Glomerular endothelial cell (primary cell): ENCODE measurements at regions not wholly inside any gene's neighbourhood (a gene's known extent, or its start where the extent isn't known, plus 50 kb on each side); places are given as distances from the start of the nearest gene placed in this dataset.
"Not testable (repeated sequence)": the region's sequence is repeated elsewhere in the genome, so short reads cannot be mapped to it uniquely, and the experiment has no call there.

Source experiments
- DNase-seq: peaks from one replicate; pipeline ENCODE4 v3.0.0-alpha.2; 2011; ENCODE audit warnings: low read depth, low spot score; ENCODE audit errors: extremely low read depth

GRCh38 chr1:110260194-110260593 is 50.1 kb downstream of the KCNC4 start:
- no peak for DNase-seq

DNA sequence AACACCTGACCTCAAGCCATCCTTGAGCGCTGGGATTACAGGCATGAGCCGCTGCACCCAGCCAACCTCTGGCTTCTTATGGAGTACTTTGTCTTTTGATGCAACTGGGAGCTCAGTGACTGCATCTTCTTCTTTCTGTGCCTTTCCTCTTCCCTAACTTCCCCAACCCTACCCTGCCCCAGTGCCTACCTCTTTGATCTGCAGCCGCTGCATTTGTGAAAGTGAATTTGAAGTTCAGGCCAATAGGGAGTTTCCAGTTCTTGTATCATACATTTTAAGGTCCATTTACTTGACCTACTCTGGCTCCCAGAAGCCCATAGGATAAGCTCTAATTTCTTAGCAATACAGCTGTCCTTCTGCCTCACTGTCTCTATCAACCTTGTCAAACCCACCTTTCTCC is 52.2 kb downstream of the KCNC4 start:
- no peak for DNase-seq

DNA sequence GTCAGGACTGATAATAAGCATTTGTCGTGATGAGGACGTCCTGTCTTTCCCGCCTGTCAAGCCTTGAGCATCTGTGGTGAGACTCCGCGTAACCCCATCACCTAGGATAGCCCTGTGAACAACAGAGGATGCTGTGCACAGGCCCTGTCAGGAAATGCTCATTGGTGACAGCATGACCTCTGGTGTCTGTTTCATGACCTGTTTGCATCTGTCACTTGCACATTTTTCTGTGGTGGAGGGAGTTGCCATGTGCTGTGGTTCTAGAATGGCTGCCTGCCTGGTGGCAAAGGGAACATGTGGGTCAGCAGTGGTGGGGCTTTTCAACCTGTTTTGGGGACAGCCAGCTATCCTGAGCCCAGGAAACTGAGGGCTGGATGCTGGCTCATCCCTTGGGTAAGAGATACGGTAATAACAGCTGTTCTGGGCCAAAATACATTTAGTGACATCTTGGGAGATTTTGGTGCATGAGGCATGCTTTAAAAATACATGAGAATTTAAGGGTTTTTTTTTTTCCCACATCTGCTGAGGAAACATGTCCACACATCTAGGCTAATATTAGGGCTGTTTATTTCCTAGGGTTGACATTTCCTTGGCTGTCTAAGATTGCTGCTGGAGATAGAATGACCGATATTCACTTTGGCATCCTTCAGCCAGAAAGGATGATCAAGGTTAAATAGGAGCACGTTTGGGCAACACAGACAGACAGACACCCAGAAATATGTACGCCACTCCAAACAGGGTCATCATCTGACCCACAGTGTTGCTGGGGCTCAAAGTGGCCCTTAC is 52.9 kb downstream of the KCNC4 start:
- DNase-seq, result no peak

DNA sequence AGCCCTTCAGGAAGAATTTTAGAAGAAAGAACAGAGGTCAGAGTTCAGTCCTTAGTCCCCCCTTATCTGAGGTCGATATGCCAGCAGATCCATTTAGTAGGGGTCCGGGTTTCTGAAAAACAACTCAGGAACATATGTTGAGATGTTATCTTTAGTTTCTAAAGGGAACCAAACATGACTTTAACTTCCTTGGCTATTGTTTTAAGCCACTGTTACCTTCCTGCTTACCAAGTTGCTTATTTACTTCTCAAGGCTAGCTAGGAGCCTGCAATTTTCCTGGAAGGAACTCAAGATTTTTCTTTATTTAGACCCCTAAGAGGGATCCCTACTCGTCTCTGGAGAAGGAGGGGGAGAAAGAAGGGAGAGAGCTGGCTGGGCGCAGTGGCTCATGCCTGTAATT is 54.3 kb downstream of the KCNC4 start:
- peak; percentile 56 for DNase-seq

GRCh38 chr1:110265186-110265585 is 55.1 kb downstream of the KCNC4 start:
- no peak for DNase-seq

GRCh38 chr1:110266834-110267233 is 56.7 kb downstream of the KCNC4 start:
- DNase-seq, result no peak

DNA sequence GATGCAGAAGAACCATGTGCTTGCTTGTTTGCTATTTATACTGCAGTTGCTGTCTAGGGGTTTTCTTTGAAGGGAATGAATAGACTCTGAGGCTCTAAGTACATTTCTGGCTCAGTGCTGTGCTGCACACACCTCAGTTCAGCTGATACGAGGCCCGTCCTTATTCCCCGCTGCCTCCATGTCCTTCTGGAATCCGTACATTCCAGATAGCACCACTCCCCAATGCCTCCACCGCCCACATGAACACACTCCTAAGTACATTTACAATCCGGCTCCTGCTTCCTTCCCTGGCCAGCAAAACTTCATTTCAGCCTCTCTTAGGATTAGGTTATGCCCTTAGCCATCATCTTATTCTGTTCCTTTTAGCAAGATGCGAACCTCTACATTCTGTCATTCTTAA is 57.1 kb downstream of the KCNC4 start:
- DNase-seq, result no peak

DNA sequence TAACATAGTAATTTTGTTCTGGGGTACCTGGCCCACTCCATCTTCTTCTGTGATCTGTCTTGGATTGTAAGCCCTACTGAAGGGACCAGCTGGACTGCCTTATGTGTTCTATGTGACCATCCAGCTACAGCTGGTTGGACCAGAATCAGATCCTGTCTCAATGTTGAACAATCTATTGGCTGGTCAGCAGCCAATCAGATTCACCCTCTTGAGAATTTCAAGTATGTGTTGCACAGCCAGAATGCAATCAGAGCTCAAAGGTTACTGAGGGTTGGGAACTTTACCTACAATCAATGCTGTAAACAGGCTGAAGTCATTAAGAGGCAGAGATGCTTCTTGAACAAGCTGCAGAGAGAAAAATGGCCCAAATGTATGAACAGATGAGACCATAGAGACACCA is 61.9 kb downstream of the KCNC4 start:
- DNase-seq, result no peak

DNA sequence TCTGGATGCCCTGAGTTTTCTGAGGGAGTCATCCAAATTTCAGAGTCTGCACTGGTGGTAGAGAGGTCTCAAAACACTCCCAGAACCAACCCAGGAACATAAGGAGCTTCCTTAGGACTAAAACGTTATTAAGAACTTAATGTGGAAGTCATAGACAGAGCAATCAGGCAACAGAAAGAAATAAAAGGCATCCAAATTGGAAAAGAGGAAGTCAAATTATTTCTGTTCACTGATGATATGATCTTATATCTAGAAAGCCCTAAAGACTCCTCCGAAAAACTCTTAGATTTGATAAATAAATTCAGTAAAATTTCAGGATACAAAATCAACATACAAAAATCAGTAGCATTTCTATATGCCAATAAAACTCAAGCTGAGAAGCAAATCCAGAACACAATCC is 63.7 kb downstream of the KCNC4 start:
- not testable (repeated sequence) for DNase-seq

DNA sequence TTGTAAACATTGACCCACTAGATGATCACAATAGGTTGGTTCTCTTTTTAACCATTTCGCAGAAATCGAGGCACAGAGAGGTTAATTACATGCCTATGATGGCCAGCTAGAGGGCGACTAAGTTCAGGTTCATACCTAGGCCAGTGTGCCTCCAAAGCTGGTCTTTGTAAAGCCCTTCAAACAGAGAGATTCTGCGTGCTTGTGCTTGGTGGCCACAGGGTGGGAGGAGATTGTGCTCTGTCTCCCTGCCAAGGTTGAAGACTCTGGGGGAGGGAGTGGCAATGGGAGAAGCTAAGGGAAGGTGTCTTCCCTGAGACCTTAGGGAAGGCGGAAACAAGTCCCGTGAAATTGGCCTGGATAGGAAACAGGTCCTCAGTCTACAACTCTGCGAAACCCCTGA is 59.1 kb upstream of the RBM15 start:
- no peak for DNase-seq

GRCh38 chr1:110280804-110281203 is 58.4 kb upstream of the RBM15 start:
- DNase-seq, result no peak

DNA sequence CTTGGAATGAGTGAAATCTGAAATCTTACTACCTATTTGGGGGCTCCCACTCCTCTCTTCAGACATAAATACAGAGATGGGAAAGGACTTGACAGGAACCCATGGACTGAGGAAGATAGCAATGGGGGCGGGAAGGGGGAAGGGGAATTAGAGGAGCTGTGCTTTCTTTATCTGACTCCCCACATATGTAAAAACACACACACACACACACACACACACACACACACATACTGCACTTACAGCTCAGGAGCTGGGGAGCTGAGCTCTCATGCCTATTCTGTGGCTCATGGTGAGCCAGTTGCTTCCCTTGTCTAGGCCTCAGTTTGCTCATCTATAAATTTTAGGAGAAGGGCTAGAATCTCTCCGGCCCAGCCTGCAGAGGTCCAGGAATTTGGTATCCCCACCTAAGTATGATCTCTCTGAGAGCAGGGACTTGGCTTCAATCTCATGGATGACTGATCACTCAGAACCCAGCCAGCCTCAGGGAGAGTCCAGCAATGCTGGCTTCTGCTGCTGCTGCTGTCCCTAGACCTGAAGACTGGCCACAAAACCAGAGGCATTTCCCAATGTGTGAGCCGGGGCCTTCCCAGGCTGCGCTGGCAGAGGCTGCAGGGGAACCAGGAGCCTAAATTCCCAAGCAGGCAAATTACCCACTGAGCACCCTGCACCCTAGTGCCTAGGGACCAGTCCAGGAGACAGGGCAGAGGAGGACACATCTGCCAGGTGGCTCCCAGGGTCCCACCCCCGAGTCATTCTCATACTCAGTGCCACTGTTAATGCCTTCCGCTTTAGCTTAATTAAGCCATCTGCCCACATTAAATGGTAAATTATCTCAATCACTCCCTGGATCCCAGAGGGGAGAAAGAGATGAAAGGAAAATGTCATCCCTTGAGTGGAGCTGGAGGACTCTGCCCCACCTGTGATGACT is 57.5 kb upstream of the RBM15 start:
- DNase-seq, result no peak

- no peak for DNase-seq
Measured at GRCh38 chr1:110282395-110282794, 56.8 kb upstream of the RBM15 start.

GRCh38 chr1:110283677-110284076 is 55.5 kb upstream of the RBM15 start:
- no peak for DNase-seq

GRCh38 chr1:110285316-110285715 is 53.9 kb upstream of the RBM15 start:
- DNase-seq, result no peak

GRCh38 chr1:110286564-110286963 is 52.6 kb upstream of the RBM15 start:
- DNase-seq, result no peak

- DNase-seq, result no peak
Measured at GRCh38 chr1:110288111-110288510, 51.1 kb upstream of the RBM15 start.
